ENCODE measurements at regions not wholly inside any gene's neighbourhood (a gene's known extent, or its start where the extent isn't known, plus 50 kb on each side); places are given as distances from the start of the nearest gene placed in this dataset.

GRCh38 chr2:57828221-57828620, 218.4 kb upstream of the VRK2 start:
- H3K4me1 Mint-ChIP-seq: no peaks in the 10 kb centered on the region
- no peaks in the 10 kb centered on the region for H3K36me3 Mint-ChIP-seq (ENCODE audit: low read depth)
- no peak overlapping the region for H3K27ac Mint-ChIP-seq
- ATAC-seq (no peak), DNase-seq (no peak)
- no peak overlapping the region for H3K4me3 Mint-ChIP-seq
- H3K27me3 Mint-ChIP-seq: no peaks in the 10 kb centered on the region
- H3K9me3 ChIP-seq (ENCODE audit: control insufficient read depth, low read length, poor library complexity, severe bottlenecking): no peaks in the 10 kb centered on the region

- DNase-seq: no peak
- no peak overlapping the region for H3K27ac Mint-ChIP-seq
- no peak overlapping the region for H3K4me3 Mint-ChIP-seq
- no peaks in the 10 kb centered on the region for H3K27me3 Mint-ChIP-seq
- no peaks in the 10 kb centered on the region for H3K9me3 ChIP-seq (ENCODE audit: control insufficient read depth, low read length, poor library complexity, severe bottlenecking)
- ATAC-seq: no peak
- no peaks in the 10 kb centered on the region for H3K4me1 Mint-ChIP-seq
- H3K36me3 Mint-ChIP-seq (ENCODE audit: low read depth): no peaks in the 10 kb centered on the region
Observed at GRCh38 chr2:57834666-57835065, 211.9 kb upstream of the VRK2 start.

GRCh38 chr2:57842531-57842930, 204.1 kb upstream of the VRK2 start:
- no peak overlapping the region for H3K27ac Mint-ChIP-seq
- H3K4me1 Mint-ChIP-seq: no peaks in the 10 kb centered on the region
- no peaks in the 10 kb centered on the region for H3K9me3 ChIP-seq (ENCODE audit: control insufficient read depth, low read length, poor library complexity, severe bottlenecking)
- H3K4me3 Mint-ChIP-seq: no peak overlapping the region
- no peaks in the 10 kb centered on the region for H3K36me3 Mint-ChIP-seq (ENCODE audit: low read depth)
- ATAC-seq (no peak), DNase-seq (no peak)
- H3K27me3 Mint-ChIP-seq: peaks cover 5% of the 10 kb centered on the region

GRCh38 chr2:57843158-57843557, 203.4 kb upstream of the VRK2 start:
- DNase-seq (no peak), ATAC-seq (no peak)
- H3K36me3 Mint-ChIP-seq (ENCODE audit: low read depth): no peaks in the 10 kb centered on the region
- peaks cover 5% of the 10 kb centered on the region for H3K27me3 Mint-ChIP-seq
- no peak overlapping the region for H3K4me3 Mint-ChIP-seq
- no peaks in the 10 kb centered on the region for H3K4me1 Mint-ChIP-seq
- no peaks in the 10 kb centered on the region for H3K9me3 ChIP-seq (ENCODE audit: control insufficient read depth, low read length, poor library complexity, severe bottlenecking)
- no peak overlapping the region for H3K27ac Mint-ChIP-seq

GRCh38 chr2:57848723-57849122, 197.9 kb upstream of the VRK2 start:
- Mint-ChIP-seq H3K27ac (no peak overlapping the region), H3K36me3 (ENCODE audit: low read depth) (no peaks in the 10 kb centered on the region), H3K4me1 (peaks cover 3% of the 10 kb centered on the region), H3K4me3 (no peak overlapping the region), H3K27me3 (no peaks in the 10 kb centered on the region)
- no peak for ATAC-seq
- DNase-seq: no peak
- H3K9me3 ChIP-seq (ENCODE audit: control insufficient read depth, low read length, poor library complexity, severe bottlenecking): no peaks in the 10 kb centered on the region

- no peaks in the 10 kb centered on the region for H3K9me3 ChIP-seq (ENCODE audit: control insufficient read depth, low read length, poor library complexity, severe bottlenecking)
- Mint-ChIP-seq H3K36me3 (ENCODE audit: low read depth) (no peaks in the 10 kb centered on the region), H3K27me3 (no peaks in the 10 kb centered on the region), H3K27ac (no peak overlapping the region), H3K4me1 (peaks cover 3% of the 10 kb centered on the region), H3K4me3 (no peak overlapping the region)
- no peak for DNase-seq
- no peak for ATAC-seq
Observed at GRCh38 chr2:57849843-57850242, 196.8 kb upstream of the VRK2 start.

- no peak for DNase-seq
Observed at GRCh38 chr2:57850415-57851130, 196.0 kb upstream of the VRK2 start.

GRCh38 chr2:57855212-57855611, 191.4 kb upstream of the VRK2 start:
- no peaks in the 10 kb centered on the region for H3K36me3 Mint-ChIP-seq (ENCODE audit: low read depth)
- H3K4me3 Mint-ChIP-seq: no peak overlapping the region
- DNase-seq (no peak), ATAC-seq (no peak)
- no peaks in the 10 kb centered on the region for H3K27me3 Mint-ChIP-seq
- H3K9me3 ChIP-seq (ENCODE audit: control insufficient read depth, low read length, poor library complexity, severe bottlenecking): no peaks in the 10 kb centered on the region
- H3K4me1 Mint-ChIP-seq: peaks cover 3% of the 10 kb centered on the region
- H3K27ac Mint-ChIP-seq: no peak overlapping the region

More at GRCh38 chr2:57850415-57851130, 196.0 kb upstream of the VRK2 start:
- Mint-ChIP-seq H3K27me3 (no peaks in the 10 kb centered on the region), H3K36me3 (ENCODE audit: low read depth) (no peaks in the 10 kb centered on the region), H3K4me1 (peaks cover 3% of the 10 kb centered on the region), H3K4me3 (no peak overlapping the region), H3K27ac (no peak overlapping the region)
- no peak for ATAC-seq
- H3K9me3 ChIP-seq (ENCODE audit: control insufficient read depth, low read length, poor library complexity, severe bottlenecking): no peaks in the 10 kb centered on the region

GRCh38 chr2:57859755-57860154, 186.9 kb upstream of the VRK2 start:
- Mint-ChIP-seq H3K4me3 (no peak overlapping the region), H3K27ac (no peak overlapping the region), H3K4me1 (no peaks in the 10 kb centered on the region), H3K27me3 (no peaks in the 10 kb centered on the region), H3K36me3 (ENCODE audit: low read depth) (no peaks in the 10 kb centered on the region)
- H3K9me3 ChIP-seq (ENCODE audit: control insufficient read depth, low read length, poor library complexity, severe bottlenecking): no peaks in the 10 kb centered on the region
- no peak for DNase-seq
- no peak for ATAC-seq

- H3K27ac Mint-ChIP-seq: no peak overlapping the region
- DNase-seq: no peak
- no peaks in the 10 kb centered on the region for H3K4me1 Mint-ChIP-seq
- H3K4me3 Mint-ChIP-seq: no peak overlapping the region
- H3K27me3 Mint-ChIP-seq: no peaks in the 10 kb centered on the region
- H3K36me3 Mint-ChIP-seq (ENCODE audit: low read depth): no peaks in the 10 kb centered on the region
- no peak for ATAC-seq
- no peaks in the 10 kb centered on the region for H3K9me3 ChIP-seq (ENCODE audit: control insufficient read depth, low read length, poor library complexity, severe bottlenecking)
Observed at GRCh38 chr2:57862153-57862552, 184.5 kb upstream of the VRK2 start.

- Mint-ChIP-seq H3K4me3 (no peak overlapping the region), H3K4me1 (no peaks in the 10 kb centered on the region), H3K36me3 (ENCODE audit: low read depth) (no peaks in the 10 kb centered on the region)
Observed at GRCh38 chr2:57862727-57863126, 183.9 kb upstream of the VRK2 start.

GRCh38 chr2:57864926-57865325, 181.7 kb upstream of the VRK2 start:
- H3K4me3 Mint-ChIP-seq: no peak overlapping the region
- no peaks in the 10 kb centered on the region for H3K36me3 Mint-ChIP-seq (ENCODE audit: low read depth)
- H3K27me3 Mint-ChIP-seq: no peaks in the 10 kb centered on the region
- H3K27ac Mint-ChIP-seq: no peak overlapping the region
- DNase-seq: no peak
- no peaks in the 10 kb centered on the region for H3K9me3 ChIP-seq (ENCODE audit: control insufficient read depth, low read length, poor library complexity, severe bottlenecking)
- no peak for ATAC-seq
- no peaks in the 10 kb centered on the region for H3K4me1 Mint-ChIP-seq

More at GRCh38 chr2:57862727-57863126, 183.9 kb upstream of the VRK2 start:
- DNase-seq (no peak), ATAC-seq (no peak)
- H3K27ac Mint-ChIP-seq: no peak overlapping the region
- no peaks in the 10 kb centered on the region for H3K27me3 Mint-ChIP-seq
- H3K9me3 ChIP-seq (ENCODE audit: control insufficient read depth, low read length, poor library complexity, severe bottlenecking): no peaks in the 10 kb centered on the region

- H3K9me3 ChIP-seq (ENCODE audit: control insufficient read depth, low read length, poor library complexity, severe bottlenecking): no peaks in the 10 kb centered on the region
- DNase-seq: no peak
- Mint-ChIP-seq H3K36me3 (ENCODE audit: low read depth) (no peaks in the 10 kb centered on the region), H3K4me1 (no peaks in the 10 kb centered on the region), H3K27ac (no peak overlapping the region), H3K4me3 (no peak overlapping the region), H3K27me3 (no peaks in the 10 kb centered on the region)
- ATAC-seq: no peak
Observed at GRCh38 chr2:57867730-57868129, 178.9 kb upstream of the VRK2 start.

GRCh38 chr2:57868619-57869139, 177.9 kb upstream of the VRK2 start:
- Mint-ChIP-seq H3K36me3 (ENCODE audit: low read depth) (no peaks in the 10 kb centered on the region), H3K27ac (no peak overlapping the region), H3K27me3 (no peaks in the 10 kb centered on the region), H3K4me3 (no peak overlapping the region), H3K4me1 (no peaks in the 10 kb centered on the region)
- ATAC-seq (no peak), DNase-seq (no peak)
- no peaks in the 10 kb centered on the region for H3K9me3 ChIP-seq (ENCODE audit: control insufficient read depth, low read length, poor library complexity, severe bottlenecking)

Measured in T-helper 17 cell (primary cell).